Bronchial epithelial cell (primary cell): ENCODE measurements at regions not wholly inside any gene's neighbourhood (a gene's known extent, or its start where the extent isn't known, plus 50 kb on each side); places are given as distances from the start of the nearest gene placed in this dataset.

ENCODE experiments used
- DNase-seq: peaks from one replicate; pipeline ENCODE4 v3.0.0-alpha.2; 2010; ENCODE audit warnings: low read depth
- FAIRE-seq: peaks from 2 replicates; lab custom pipeline; 2011; peaks lifted over from hg19 to GRCh38; lab: Jason Lieb, UNC
- H3K27me3 ChIP-seq: 2 replicates; pipeline ENCODE4 v1.5.1; 2011; ENCODE audit warnings: low read length; ENCODE audit not compliant: control insufficient read depth, insufficient read depth
- H3K36me3 ChIP-seq: 2 replicates; pipeline ENCODE4 v1.5.1; 2011; ENCODE audit warnings: low read length; ENCODE audit not compliant: control insufficient read depth, insufficient read depth
- H3K4me3 ChIP-seq: 2 replicates; pipeline ENCODE4 v1.5.1; 2011; ENCODE audit warnings: mild to moderate bottlenecking, low read depth, low read length, control low read depth
- CTCF ChIP-seq: IDR thresholded peaks from 2 replicates; pipeline ENCODE4 v1.5.1; 2011; ENCODE audit warnings: mild to moderate bottlenecking, moderate library complexity, low read length, control low read depth, inconsistent platforms; ENCODE audit not compliant: insufficient read depth, severe bottlenecking

- no peaks in the 10 kb centered on the region for H3K36me3 ChIP-seq
- no peak overlapping the region for H3K4me3 ChIP-seq
- no peaks in the 10 kb centered on the region for H3K27me3 ChIP-seq
- no peak for TF ChIP-seq CTCF
- FAIRE-seq (no peak), DNase-seq (no peak)
Measured at GRCh38 chr5:93201061-93201460, 380.0 kb downstream of the NR2F1-AS1 start.

GRCh38 chr5:93196986-93197385 lies 384.0 kb downstream of the NR2F1-AS1 start:
- DNase-seq, result no peak
- Histone ChIP-seq H3K27me3 (no peaks in the 10 kb centered on the region), H3K4me3 (no peak overlapping the region), H3K36me3 (no peaks in the 10 kb centered on the region)
- TF ChIP-seq CTCF, result no peak
- no peak for FAIRE-seq

GRCh38 chr5:93193431-93194347 lies 387.3 kb downstream of the NR2F1-AS1 start:
- no peak for TF ChIP-seq CTCF
- DNase-seq (no peak), FAIRE-seq (no peak)
- no peaks in the 10 kb centered on the region for H3K27me3 ChIP-seq
- H3K36me3 ChIP-seq, result no peaks in the 10 kb centered on the region
- H3K4me3 ChIP-seq, result no peak overlapping the region

- DNase-seq (peak; percentile 13), FAIRE-seq (no peak)
- Histone ChIP-seq H3K4me3 (no peak overlapping the region), H3K36me3 (no peaks in the 10 kb centered on the region), H3K27me3 (no peaks in the 10 kb centered on the region)
- TF ChIP-seq CTCF, result no peak
Measured at GRCh38 chr5:93192683-93193082, 388.3 kb downstream of the NR2F1-AS1 start.

- TF ChIP-seq CTCF, result no peak
- no peaks in the 10 kb centered on the region for H3K27me3 ChIP-seq
- no peak for FAIRE-seq
- H3K4me3 ChIP-seq, result no peak overlapping the region
- DNase-seq, result peak; percentile 90
- no peaks in the 10 kb centered on the region for H3K36me3 ChIP-seq
Measured at GRCh38 chr5:93192087-93192486, 388.9 kb downstream of the NR2F1-AS1 start.
